Adrenal gland (tissue), 9 donors: ENCODE measurements at regions not wholly inside any gene's neighbourhood (a gene's known extent, or its start where the extent isn't known, plus 50 kb on each side); places are given as distances from the start of the nearest gene placed in this dataset.
"Not testable (repeated sequence)": the region's sequence is repeated elsewhere in the genome, so short reads cannot be mapped to it uniquely, and the experiment has no call there.

Source experiments
- DNase-seq, 7 donors: peaks; one replicate each; pipeline ENCODE4 v3.0.0-alpha.2; 2019 to 2020
- H3K27ac ChIP-seq, 5 donors: fragments of 200-600 bp; sonication (generic) in 4 of 5; 1 replicate in 3 of 5; 2 replicates in 2 of 5; pipeline versions ENCODE4 v1.5.1 to v1.8.0; 2016 to 2020; ENCODE audit warnings: mild to moderate bottlenecking in 1 of 5
- H3K27me3 ChIP-seq: fragments of 200-600 bp; 2 replicates; pipeline ENCODE4 v1.8.0; 2021
- H3K36me3 ChIP-seq, 2 donors: fragments of 200-600 bp; replicated peaks in 1 of 2; 1 replicate in 1 of 2; 2 replicates in 1 of 2; pipeline versions ENCODE4 v1.5.1 to v1.8.0; 2018 to 2022
- H3K4me1 ChIP-seq, 2 donors: fragments of 200-600 bp; replicated peaks in 1 of 2; 1 replicate in 1 of 2; 2 replicates in 1 of 2; pipeline versions ENCODE4 v1.5.1 to v1.8.0; 2018 to 2021
- H3K4me3 ChIP-seq, 4 donors: fragments of 200-600 bp; sonication (generic) in 3 of 4; one replicate each; pipeline ENCODE4 v1.5.1; 2016 to 2018
- H3K9me3 ChIP-seq, 3 donors: fragments of 200-600 bp; sonication (generic) in 1 of 3; replicated peaks in 1 of 3; 1 replicate in 2 of 3; 2 replicates in 1 of 3; pipeline versions ENCODE4 v1.5.1 to v1.8.0; 2016 to 2021
- POLR2A ChIP-seq, 2 donors: fragments of 450-650 bp; IDR thresholded peaks; one replicate each; pipeline ENCODE4 v1.6.1; 2017; ENCODE audit warnings: antibody characterized with exemption in 2 of 2, mild to moderate bottlenecking in 2 of 2, moderate library complexity in 1 of 2
- WGBS, 4 donors: extraction: QIAGEN DNeasy Blood & Tissue Kit in 2 of 4; methylation state at CpG; one replicate each; pipeline versions ENCODE4 v1.1.5 to v1.1.7; 2013 to 2017; 5-methylcytosine and 5-hydroxymethylcytosine counted together
- intact Hi-C, 2 donors: fragments of 100-400 bp; cut with DNase I; formaldehyde crosslinking; loops; one replicate each; pipeline versions ENCODE4 v1.14.1 to v1.15.0; 2022 to 2023
- TF ChIP-seq, protein P1 (sequence below), 6 experiments: fragments of 450-650 bp in 4 of 6; fragments of 200-600 bp in 2 of 6; sonication (generic) in 1 of 6; IDR thresholded peaks; 1 replicate in 5 of 6; 2 replicates in 1 of 6; pipeline versions ENCODE4 v1.5.1 to v1.8.0; 2016 to 2021; ENCODE audit warnings: antibody characterized with exemption in 6 of 6, mild to moderate bottlenecking in 2 of 6, moderate library complexity in 1 of 6
- donor health status: healthy with polysubstance abuse.
- donor health status: Bipolar disorder and iron deficiency.
- donor health status: DM: yes; HTN: yes; CAD: no.
- donor health status: DM: no; HTN: no; CAD: no.
- donor health status: DM: no; HTN: no; CAD: no.

DNA sequence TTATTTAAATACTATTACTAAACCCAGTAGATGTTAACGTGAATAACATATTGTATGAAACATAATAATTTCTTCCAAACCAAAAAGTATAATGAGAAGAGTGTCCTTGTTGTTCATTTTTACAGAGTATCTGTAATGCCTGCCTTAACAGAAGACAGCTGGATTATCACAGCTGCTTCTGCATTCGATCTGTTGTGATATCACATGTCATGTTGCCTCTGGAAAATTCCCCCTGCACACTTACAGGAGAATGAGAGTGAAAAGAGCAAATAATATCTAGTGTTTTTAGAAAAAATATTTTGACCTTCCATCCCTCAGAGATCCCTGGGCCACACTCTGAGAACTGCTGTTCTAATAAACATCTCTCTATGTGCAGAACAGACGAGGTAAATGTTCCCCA is 240.1 kb upstream of the NOCT start:
- intact Hi-C loops: no loop called here
- H3K27ac ChIP-seq: no peak overlapping the region
- WGBS, 4 donors: 43 to 58% (median 50%) methylated on average over 3 of the region's 3 CpGs

DNA sequence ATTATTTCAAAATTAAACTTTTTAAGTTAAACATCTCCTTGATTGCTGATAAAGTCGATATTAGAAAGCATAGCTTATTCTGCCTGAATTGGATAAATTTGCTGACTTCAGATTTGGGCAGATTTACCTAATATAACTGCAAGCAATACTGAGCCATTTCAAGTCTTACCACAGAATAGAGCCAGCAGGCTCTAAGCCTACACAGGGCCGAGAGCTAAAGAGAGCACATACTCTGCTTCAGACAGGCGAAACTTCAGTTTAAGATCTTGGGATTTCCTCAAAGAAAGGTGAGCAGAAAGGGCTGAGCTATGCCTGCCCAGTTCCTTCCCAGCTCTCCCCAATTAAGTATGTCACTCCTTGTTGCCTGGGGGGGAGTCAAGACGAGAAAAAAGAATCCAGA is 240.6 kb upstream of the NOCT start:
- no peaks in the 10 kb centered on the region for H3K36me3 ChIP-seq

More for the DNA sequence above, 240.1 kb upstream of the NOCT start:
- no peak overlapping the region for H3K4me3 ChIP-seq
- TF ChIP-seq, protein P1, sequence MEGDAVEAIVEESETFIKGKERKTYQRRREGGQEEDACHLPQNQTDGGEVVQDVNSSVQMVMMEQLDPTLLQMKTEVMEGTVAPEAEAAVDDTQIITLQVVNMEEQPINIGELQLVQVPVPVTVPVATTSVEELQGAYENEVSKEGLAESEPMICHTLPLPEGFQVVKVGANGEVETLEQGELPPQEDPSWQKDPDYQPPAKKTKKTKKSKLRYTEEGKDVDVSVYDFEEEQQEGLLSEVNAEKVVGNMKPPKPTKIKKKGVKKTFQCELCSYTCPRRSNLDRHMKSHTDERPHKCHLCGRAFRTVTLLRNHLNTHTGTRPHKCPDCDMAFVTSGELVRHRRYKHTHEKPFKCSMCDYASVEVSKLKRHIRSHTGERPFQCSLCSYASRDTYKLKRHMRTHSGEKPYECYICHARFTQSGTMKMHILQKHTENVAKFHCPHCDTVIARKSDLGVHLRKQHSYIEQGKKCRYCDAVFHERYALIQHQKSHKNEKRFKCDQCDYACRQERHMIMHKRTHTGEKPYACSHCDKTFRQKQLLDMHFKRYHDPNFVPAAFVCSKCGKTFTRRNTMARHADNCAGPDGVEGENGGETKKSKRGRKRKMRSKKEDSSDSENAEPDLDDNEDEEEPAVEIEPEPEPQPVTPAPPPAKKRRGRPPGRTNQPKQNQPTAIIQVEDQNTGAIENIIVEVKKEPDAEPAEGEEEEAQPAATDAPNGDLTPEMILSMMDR (IDR thresholded peaks at IDR 0.05): no peak
- no peak for TF ChIP-seq POLR2A (IDR thresholded peaks at IDR 0.05)
- no peaks in the 10 kb centered on the region for H3K4me1 ChIP-seq
- no peak for DNase-seq
- no peaks in the 10 kb centered on the region for H3K27me3 ChIP-seq
- no peaks in the 10 kb centered on the region for H3K36me3 ChIP-seq
- H3K9me3 ChIP-seq: no peaks in the 10 kb centered on the region

DNA sequence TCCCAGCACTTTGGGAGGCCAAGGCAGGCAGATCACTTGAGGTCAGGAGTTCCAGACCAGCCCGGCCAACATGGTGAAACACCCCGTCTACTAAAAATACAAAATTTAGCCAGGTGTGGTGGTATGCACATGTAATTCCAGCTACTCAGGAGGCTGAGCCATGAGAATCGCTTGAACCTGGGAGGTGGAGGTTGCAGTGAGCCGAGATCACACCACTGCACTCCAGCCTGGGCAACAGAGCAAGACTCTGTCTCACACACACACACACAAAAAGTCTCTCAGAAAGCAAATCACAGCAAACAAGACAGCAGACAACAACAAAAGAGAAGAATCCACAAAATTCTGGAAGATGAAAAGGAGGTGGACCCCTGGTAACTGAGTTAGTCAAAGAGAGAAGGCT is 241.5 kb upstream of the NOCT start:
- intact Hi-C loops: not testable (repeated sequence)

More for the DNA sequence above, 240.6 kb upstream of the NOCT start:
- WGBS, 4 donors: 70 to 84% (median 80%) methylated on average over 4 of the region's 4 CpGs
- TF ChIP-seq POLR2A (IDR thresholded peaks at IDR 0.05): no peak
- TF ChIP-seq, protein P1 (IDR thresholded peaks at IDR 0.05): no peak
- Histone ChIP-seq H3K27ac (no peak overlapping the region), H3K4me1 (no peaks in the 10 kb centered on the region), H3K9me3 (no peaks in the 10 kb centered on the region), H3K27me3 (no peaks in the 10 kb centered on the region), H3K4me3 (no peak overlapping the region)
- DNase-seq: no peak
- intact Hi-C loops: no loop called here

DNA sequence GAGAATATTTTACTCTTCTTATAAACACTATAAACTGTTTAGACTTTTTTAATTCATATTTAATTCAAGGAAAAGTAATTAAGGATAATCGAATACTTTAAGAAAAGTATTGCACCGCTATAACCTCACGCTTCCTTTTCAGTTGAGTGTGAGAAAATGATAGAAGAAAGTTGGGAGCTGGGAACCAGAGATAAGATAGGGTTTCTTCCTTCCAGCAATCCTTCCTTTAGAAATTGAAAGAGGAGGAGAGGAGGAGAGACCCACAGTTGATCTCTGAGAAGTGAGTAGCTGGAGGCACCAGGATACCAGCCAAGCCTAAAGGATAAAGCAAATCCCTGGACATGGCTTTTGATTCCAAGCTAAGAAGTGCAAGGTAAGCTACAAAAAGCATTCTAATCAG is 242.3 kb upstream of the NOCT start:
- Histone ChIP-seq H3K9me3 (no peaks in the 10 kb centered on the region), H3K4me1 (no peaks in the 10 kb centered on the region), H3K36me3 (no peaks in the 10 kb centered on the region), H3K4me3 (no peak overlapping the region), H3K27ac (no peak overlapping the region), H3K27me3 (no peaks in the 10 kb centered on the region)
- intact Hi-C loops: no loop called here
- WGBS, 4 donors: 93 to 95% (median 94%) methylated on average over 3 of the region's 3 CpGs
- DNase-seq: no peak
- TF ChIP-seq, protein P1 (IDR thresholded peaks at IDR 0.05): no peak
- TF ChIP-seq POLR2A (IDR thresholded peaks at IDR 0.05): no peak

More for the DNA sequence above, 241.5 kb upstream of the NOCT start:
- WGBS, 4 donors: 93 to 95% (median 94%) methylated on average over 4 of the region's 4 CpGs
- H3K36me3 ChIP-seq, DNase-seq, H3K4me3 ChIP-seq, H3K27ac ChIP-seq, H3K27me3 ChIP-seq, H3K4me1 ChIP-seq, H3K9me3 ChIP-seq: not testable (repeated sequence)

DNA sequence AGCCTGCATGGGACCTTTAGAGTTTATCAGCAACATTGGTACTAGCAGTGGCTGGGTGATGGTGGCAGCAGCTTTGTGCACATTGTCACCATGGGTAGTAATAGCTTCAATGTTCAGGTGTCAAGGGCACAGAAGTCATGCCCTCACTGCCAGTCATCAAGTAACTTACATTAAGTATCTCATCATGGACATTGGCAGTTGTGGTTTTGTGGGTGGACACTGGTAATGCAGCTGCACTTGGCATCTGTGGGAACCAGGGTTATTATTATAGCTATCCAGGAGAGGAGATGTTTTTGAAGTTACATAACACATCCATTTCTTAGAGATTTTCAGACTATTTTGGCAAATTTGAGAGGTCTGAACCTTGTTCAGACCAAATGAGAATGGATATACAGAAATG is 243.2 kb upstream of the NOCT start:
- H3K4me1 ChIP-seq: no peaks in the 10 kb centered on the region
- H3K27me3 ChIP-seq: no peaks in the 10 kb centered on the region
- intact Hi-C loops: no loop called here
- H3K9me3 ChIP-seq: no peaks in the 10 kb centered on the region
- no peaks in the 10 kb centered on the region for H3K36me3 ChIP-seq
- no peak overlapping the region for H3K4me3 ChIP-seq
- no peak for DNase-seq
- H3K27ac ChIP-seq: no peak overlapping the region
- TF ChIP-seq, protein P1 (IDR thresholded peaks at IDR 0.05): no peak
- TF ChIP-seq POLR2A (IDR thresholded peaks at IDR 0.05): no peak
